ENCODE measurements at regions not wholly inside any gene's neighbourhood (a gene's known extent, or its start where the extent isn't known, plus 50 kb on each side); places are given as distances from the start of the nearest gene placed in this dataset.

- TF ChIP-seq POLR2A (IDR thresholded peaks at IDR 0.05) (no peak), CTCF (IDR thresholded peaks at IDR 0.05) (no peak)
- 59 to 75% methylated on average over 1 of the region's 1 CpG for WGBS, 2 donors
- intact Hi-C loops (cut with DNase I; ENCODE audit: low total_unique reads) = no loop called here
- H3K4me3 ChIP-seq = no peak overlapping the region
- H3K27ac ChIP-seq = no peak overlapping the region
- no peak for DNase-seq
- H3K36me3 ChIP-seq (ENCODE audit: low read depth, missing control alignments) = no peaks in the 10 kb centered on the region
- H3K4me1 ChIP-seq = no peaks in the 10 kb centered on the region
- H3K9me3 ChIP-seq = no peaks in the 10 kb centered on the region
- H3K27me3 ChIP-seq = no peaks in the 10 kb centered on the region
These were observed 150.4 kb upstream of the IRX5 start for GRCh38 chr16:54780266-54780665.

- Histone ChIP-seq H3K27ac (no peak overlapping the region), H3K36me3 (ENCODE audit: low read depth, missing control alignments) (no peaks in the 10 kb centered on the region), H3K4me1 (no peaks in the 10 kb centered on the region), H3K4me3 (no peak overlapping the region), H3K27me3 (no peaks in the 10 kb centered on the region), H3K9me3 (no peaks in the 10 kb centered on the region)
- no peak for TF ChIP-seq POLR2A (IDR thresholded peaks at IDR 0.05)
- TF ChIP-seq CTCF (IDR thresholded peaks at IDR 0.05) = no peak
- intact Hi-C loops (cut with DNase I; ENCODE audit: low total_unique reads) = no loop called here
- no peak for DNase-seq
These were observed 151.1 kb upstream of the IRX5 start for GRCh38 chr16:54779549-54779948.

- Histone ChIP-seq H3K4me3 (no peak overlapping the region), H3K36me3 (ENCODE audit: low read depth, missing control alignments) (no peaks in the 10 kb centered on the region), H3K27ac (no peak overlapping the region), H3K4me1 (no peaks in the 10 kb centered on the region), H3K9me3 (no peaks in the 10 kb centered on the region), H3K27me3 (no peaks in the 10 kb centered on the region)
- WGBS, 2 donors = 58 to 59% methylated on average over 3 of the region's 3 CpGs
- no peak for TF ChIP-seq POLR2A (IDR thresholded peaks at IDR 0.05)
- intact Hi-C loops (cut with DNase I; ENCODE audit: low total_unique reads) = no loop called here
- DNase-seq = no peak
These were observed 155.9 kb upstream of the IRX5 start for GRCh38 chr16:54774768-54775167.

- H3K4me3 ChIP-seq = no peak overlapping the region
- intact Hi-C loops (cut with DNase I; ENCODE audit: low total_unique reads) = no loop called here
- no peaks in the 10 kb centered on the region for H3K27me3 ChIP-seq
- no peak overlapping the region for H3K27ac ChIP-seq
- 97 to 99% methylated on average over 4 of the region's 4 CpGs for WGBS, 2 donors
- no peak for DNase-seq
- no peak for TF ChIP-seq CTCF (IDR thresholded peaks at IDR 0.05)
- no peak for TF ChIP-seq POLR2A (IDR thresholded peaks at IDR 0.05)
- H3K4me1 ChIP-seq = no peaks in the 10 kb centered on the region
- no peaks in the 10 kb centered on the region for H3K9me3 ChIP-seq
- no peaks in the 10 kb centered on the region for H3K36me3 ChIP-seq (ENCODE audit: low read depth, missing control alignments)
These were observed 158.3 kb upstream of the IRX5 start for GRCh38 chr16:54772400-54772799.

- no peak for TF ChIP-seq CTCF (IDR thresholded peaks at IDR 0.05)
- no peak for TF ChIP-seq POLR2A (IDR thresholded peaks at IDR 0.05)
- H3K4me3 ChIP-seq = no peak overlapping the region
- H3K9me3 ChIP-seq = no peaks in the 10 kb centered on the region
- no peak for DNase-seq
- no peaks in the 10 kb centered on the region for H3K4me1 ChIP-seq
- H3K27ac ChIP-seq = no peak overlapping the region
- intact Hi-C loops (cut with DNase I; ENCODE audit: low total_unique reads) = no loop called here
- H3K27me3 ChIP-seq = no peaks in the 10 kb centered on the region
- H3K36me3 ChIP-seq (ENCODE audit: low read depth, missing control alignments) = no peaks in the 10 kb centered on the region
- 79 to 87% methylated on average over 3 of the region's 3 CpGs for WGBS, 2 donors
These were observed 164.3 kb upstream of the IRX5 start for GRCh38 chr16:54766355-54766754.
